Astrocyte (in vitro differentiated cells and primary cell): ENCODE measurements at regions not wholly inside any gene's neighbourhood (a gene's known extent, or its start where the extent isn't known, plus 50 kb on each side); places are given as distances from the start of the nearest gene placed in this dataset.

Experiments used
- DNase-seq: peaks from one replicate; pipeline ENCODE4 v3.0.0-alpha.2; 2010; ENCODE audit warnings: low read depth
- FAIRE-seq: peaks from 2 replicates; lab custom pipeline; 2011; peaks lifted over from hg19 to GRCh38; lab: Jason Lieb, UNC
- H2AFZ ChIP-seq: 2 replicates; pipeline ENCODE4 v1.6.0; 2012; ENCODE audit warnings: low read depth, low read length, inconsistent platforms
- H3K27ac ChIP-seq: 2 replicates; pipeline ENCODE4 v1.5.1; 2011; ENCODE audit warnings: low read depth, low read length, inconsistent platforms
- H3K27me3 ChIP-seq: 2 replicates; pipeline ENCODE4 v1.6.0; 2011; ENCODE audit warnings: low read length, inconsistent platforms; ENCODE audit not compliant: insufficient read depth
- H3K36me3 ChIP-seq: 2 replicates; pipeline ENCODE4 v1.5.1; 2011; ENCODE audit warnings: low read length, inconsistent platforms; ENCODE audit not compliant: insufficient read depth
- H3K4me1 ChIP-seq: 2 replicates; pipeline ENCODE4 v1.5.1; 2011; ENCODE audit warnings: low read length, inconsistent platforms; ENCODE audit not compliant: insufficient read depth
- H3K4me2 ChIP-seq: 2 replicates; pipeline ENCODE4 v1.6.0; 2012; ENCODE audit warnings: low read length, inconsistent platforms
- H3K4me3 ChIP-seq: 2 replicates; pipeline ENCODE4 v1.5.1; 2011; ENCODE audit warnings: low read depth, mild to moderate bottlenecking, low read length, inconsistent platforms; ENCODE audit not compliant: insufficient read depth
- H3K79me2 ChIP-seq: 2 replicates; pipeline ENCODE4 v1.6.0; 2012; ENCODE audit warnings: mild to moderate bottlenecking, low read length, inconsistent platforms; ENCODE audit not compliant: insufficient read depth
- H3K9ac ChIP-seq: 2 replicates; pipeline ENCODE4 v1.6.0; 2012; ENCODE audit warnings: mild to moderate bottlenecking, low read length, inconsistent platforms
- H3K9me3 ChIP-seq: 2 replicates; pipeline ENCODE4 v1.5.1; 2012; ENCODE audit warnings: low read depth, mild to moderate bottlenecking, low read length, inconsistent platforms; ENCODE audit not compliant: insufficient read depth
- H4K20me1 ChIP-seq: 2 replicates; pipeline ENCODE4 v1.6.0; 2012; ENCODE audit warnings: low read length, inconsistent platforms; ENCODE audit not compliant: insufficient read depth
- H3K27ac Mint-ChIP-seq: one replicate; pipeline ENCODE4 v1.8.0; 2021; ENCODE audit warnings: mild to moderate bottlenecking, mixed read lengths; ENCODE audit not compliant: unreplicated experiment
- H3K27me3 Mint-ChIP-seq: one replicate; pipeline ENCODE4 v1.8.0; 2021; ENCODE audit warnings: low read depth, mixed read lengths; ENCODE audit not compliant: unreplicated experiment
- H3K36me3 Mint-ChIP-seq: one replicate; pipeline ENCODE4 v1.8.0; 2021; ENCODE audit warnings: low read depth, mixed read lengths; ENCODE audit not compliant: unreplicated experiment
- H3K4me1 Mint-ChIP-seq: one replicate; pipeline ENCODE4 v1.8.0; 2021; ENCODE audit warnings: low read depth, mixed read lengths; ENCODE audit not compliant: unreplicated experiment
- H3K4me3 Mint-ChIP-seq: one replicate; pipeline ENCODE4 v1.8.0; 2021; ENCODE audit warnings: mild to moderate bottlenecking, moderate library complexity, mixed read lengths; ENCODE audit not compliant: unreplicated experiment
- H3K9me3 Mint-ChIP-seq: one replicate; pipeline ENCODE4 v1.8.0; 2021; ENCODE audit warnings: mild to moderate bottlenecking, mixed read lengths; ENCODE audit not compliant: unreplicated experiment
- EZH2 ChIP-seq: IDR thresholded peaks from 2 replicates; pipeline ENCODE4 v1.6.1; 2012; ENCODE audit warnings: mild to moderate bottlenecking, low read length, inconsistent platforms; ENCODE audit not compliant: insufficient read depth
- TF ChIP-seq, protein P1 (sequence below): IDR thresholded peaks from 2 replicates; pipeline ENCODE4 v1.5.1; 2011; ENCODE audit warnings: low read depth, mild to moderate bottlenecking, inconsistent platforms, low read length, moderate library complexity; ENCODE audit not compliant: insufficient read depth

- no peak overlapping the region for H3K27ac ChIP-seq
- H2AFZ ChIP-seq: no peak overlapping the region
- Mint-ChIP-seq H3K9me3 (no peaks in the 10 kb centered on the region), H3K4me1 (no peaks in the 10 kb centered on the region), H3K27me3 (peaks cover 10% of the 10 kb centered on the region), H3K27ac (no peak overlapping the region), H3K4me3 (no peak overlapping the region), H3K36me3 (no peaks in the 10 kb centered on the region)
- H3K9me3 ChIP-seq: peaks cover 8% of the 10 kb centered on the region
- DNase-seq: no peak
- H3K4me3 ChIP-seq: no peak overlapping the region
- no peaks in the 10 kb centered on the region for H3K4me1 ChIP-seq
- TF ChIP-seq, protein P1, sequence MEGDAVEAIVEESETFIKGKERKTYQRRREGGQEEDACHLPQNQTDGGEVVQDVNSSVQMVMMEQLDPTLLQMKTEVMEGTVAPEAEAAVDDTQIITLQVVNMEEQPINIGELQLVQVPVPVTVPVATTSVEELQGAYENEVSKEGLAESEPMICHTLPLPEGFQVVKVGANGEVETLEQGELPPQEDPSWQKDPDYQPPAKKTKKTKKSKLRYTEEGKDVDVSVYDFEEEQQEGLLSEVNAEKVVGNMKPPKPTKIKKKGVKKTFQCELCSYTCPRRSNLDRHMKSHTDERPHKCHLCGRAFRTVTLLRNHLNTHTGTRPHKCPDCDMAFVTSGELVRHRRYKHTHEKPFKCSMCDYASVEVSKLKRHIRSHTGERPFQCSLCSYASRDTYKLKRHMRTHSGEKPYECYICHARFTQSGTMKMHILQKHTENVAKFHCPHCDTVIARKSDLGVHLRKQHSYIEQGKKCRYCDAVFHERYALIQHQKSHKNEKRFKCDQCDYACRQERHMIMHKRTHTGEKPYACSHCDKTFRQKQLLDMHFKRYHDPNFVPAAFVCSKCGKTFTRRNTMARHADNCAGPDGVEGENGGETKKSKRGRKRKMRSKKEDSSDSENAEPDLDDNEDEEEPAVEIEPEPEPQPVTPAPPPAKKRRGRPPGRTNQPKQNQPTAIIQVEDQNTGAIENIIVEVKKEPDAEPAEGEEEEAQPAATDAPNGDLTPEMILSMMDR: no peak
- H3K27me3 ChIP-seq: no peaks in the 10 kb centered on the region
- no peak overlapping the region for H3K9ac ChIP-seq
- H3K79me2 ChIP-seq: no peaks in the 10 kb centered on the region
- no peaks in the 10 kb centered on the region for H4K20me1 ChIP-seq
- H3K4me2 ChIP-seq: no peak overlapping the region
- H3K36me3 ChIP-seq: no peaks in the 10 kb centered on the region
- FAIRE-seq: no peak
These were observed 84.9 kb upstream of the NRN1 start for GRCh38 chr6:6091608-6092002.

DNA sequence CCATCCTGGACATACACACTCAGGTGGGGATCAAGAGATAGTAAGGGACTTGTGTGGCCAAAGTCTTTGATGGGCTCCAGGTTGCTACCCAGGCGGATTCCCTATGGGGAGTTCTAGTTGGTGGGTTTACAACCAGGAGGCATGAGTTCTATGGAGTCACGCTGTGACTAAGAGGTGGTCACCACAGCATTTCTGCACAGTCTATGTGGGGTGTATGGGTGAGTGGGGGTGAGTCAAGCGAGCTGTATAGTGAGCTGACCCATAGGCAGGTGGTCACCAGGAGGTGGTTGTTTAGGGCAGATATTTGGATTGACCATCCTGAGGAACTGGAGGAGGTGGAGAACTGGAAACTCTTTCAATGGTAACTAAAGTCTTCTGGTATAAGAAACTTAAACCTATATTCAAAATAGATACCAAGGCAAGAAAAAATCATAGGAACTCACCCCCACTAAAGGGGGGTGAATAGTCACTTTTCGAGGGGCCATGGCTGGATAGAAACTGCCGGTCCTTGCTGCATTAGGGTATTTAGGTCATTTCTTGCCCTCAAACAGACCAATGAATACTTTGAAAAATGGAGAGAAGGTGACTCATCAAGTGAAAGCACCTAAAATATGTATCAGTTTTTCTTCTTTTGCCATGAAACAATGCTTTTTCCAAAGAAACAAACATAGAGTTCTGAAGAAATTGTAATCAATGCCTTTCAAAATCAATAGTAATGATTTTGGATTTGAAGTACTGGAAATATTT is 84.3 kb upstream of the NRN1 start:
- Mint-ChIP-seq H3K4me3 (no peak overlapping the region), H3K27me3 (peaks cover 10% of the 10 kb centered on the region), H3K36me3 (no peaks in the 10 kb centered on the region), H3K9me3 (no peaks in the 10 kb centered on the region), H3K27ac (no peak overlapping the region), H3K4me1 (no peaks in the 10 kb centered on the region)
- H3K27ac ChIP-seq: no peak overlapping the region
- no peaks in the 10 kb centered on the region for H3K4me1 ChIP-seq
- no peaks in the 10 kb centered on the region for H4K20me1 ChIP-seq
- TF ChIP-seq EZH2: no peak
- TF ChIP-seq, protein P1: no peak
- H3K27me3 ChIP-seq: no peaks in the 10 kb centered on the region
- H3K4me3 ChIP-seq: no peak overlapping the region
- H3K9me3 ChIP-seq: peaks cover 8% of the 10 kb centered on the region
- no peak for FAIRE-seq
- no peaks in the 10 kb centered on the region for H3K36me3 ChIP-seq
- no peak overlapping the region for H2AFZ ChIP-seq
- no peak for DNase-seq
- no peak overlapping the region for H3K4me2 ChIP-seq
- H3K79me2 ChIP-seq: no peaks in the 10 kb centered on the region
- H3K9ac ChIP-seq: no peak overlapping the region

DNA sequence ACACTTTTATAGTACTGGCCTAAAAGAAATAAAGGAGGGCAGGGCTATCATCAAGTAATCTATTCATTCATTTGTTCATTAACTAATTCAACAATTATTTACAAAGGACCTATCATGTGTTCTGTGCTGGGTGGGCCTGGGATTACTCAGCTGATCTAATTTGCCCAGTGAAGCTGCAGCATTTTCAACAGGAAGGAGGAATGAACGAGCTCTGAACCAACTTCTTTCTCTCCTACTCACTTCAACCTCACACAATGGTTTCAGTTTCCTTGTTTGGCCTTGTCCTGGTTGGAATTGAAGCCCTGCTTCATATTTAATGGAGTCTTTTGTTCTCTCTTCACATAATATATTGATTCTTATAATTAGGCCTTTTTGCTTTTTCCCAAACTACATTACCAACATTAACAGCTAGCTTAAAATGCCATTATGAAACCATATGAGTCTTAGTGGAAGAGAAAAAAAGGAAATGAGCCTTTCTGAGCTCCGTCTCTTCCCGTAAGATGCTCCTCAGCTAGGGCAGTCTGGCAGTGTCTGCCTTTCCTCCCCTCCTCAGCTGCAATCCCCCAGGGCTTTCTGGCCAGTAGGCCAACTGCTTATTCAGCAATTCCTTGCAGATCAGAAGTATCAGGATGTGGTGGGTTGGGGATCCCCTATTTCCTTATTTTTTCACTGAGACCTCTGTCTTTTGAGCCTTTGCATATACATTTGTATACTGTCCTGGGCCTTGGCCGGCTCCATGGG is 79.4 kb upstream of the NRN1 start:
- Histone ChIP-seq H3K4me2 (no peak overlapping the region), H3K79me2 (no peaks in the 10 kb centered on the region), H3K27ac (no peak overlapping the region), H3K4me1 (no peaks in the 10 kb centered on the region), H3K27me3 (no peaks in the 10 kb centered on the region), H3K4me3 (no peak overlapping the region), H3K9ac (no peak overlapping the region), H2AFZ (no peak overlapping the region), H4K20me1 (no peaks in the 10 kb centered on the region), H3K9me3 (peaks cover 4% of the 10 kb centered on the region), H3K36me3 (no peaks in the 10 kb centered on the region)
- no peaks in the 10 kb centered on the region for H3K36me3 Mint-ChIP-seq
- no peaks in the 10 kb centered on the region for H3K4me1 Mint-ChIP-seq
- no peak for DNase-seq
- no peak for FAIRE-seq
- peaks cover 14% of the 10 kb centered on the region for H3K27me3 Mint-ChIP-seq
- no peak overlapping the region for H3K27ac Mint-ChIP-seq
- no peak for TF ChIP-seq EZH2
- TF ChIP-seq, protein P1: no peak
- H3K9me3 Mint-ChIP-seq: no peaks in the 10 kb centered on the region
- no peak overlapping the region for H3K4me3 Mint-ChIP-seq
